ENCODE measurements at regions not wholly inside any gene's neighbourhood (a gene's known extent, or its start where the extent isn't known, plus 50 kb on each side); places are given as distances from the start of the nearest gene placed in this dataset.

DNA sequence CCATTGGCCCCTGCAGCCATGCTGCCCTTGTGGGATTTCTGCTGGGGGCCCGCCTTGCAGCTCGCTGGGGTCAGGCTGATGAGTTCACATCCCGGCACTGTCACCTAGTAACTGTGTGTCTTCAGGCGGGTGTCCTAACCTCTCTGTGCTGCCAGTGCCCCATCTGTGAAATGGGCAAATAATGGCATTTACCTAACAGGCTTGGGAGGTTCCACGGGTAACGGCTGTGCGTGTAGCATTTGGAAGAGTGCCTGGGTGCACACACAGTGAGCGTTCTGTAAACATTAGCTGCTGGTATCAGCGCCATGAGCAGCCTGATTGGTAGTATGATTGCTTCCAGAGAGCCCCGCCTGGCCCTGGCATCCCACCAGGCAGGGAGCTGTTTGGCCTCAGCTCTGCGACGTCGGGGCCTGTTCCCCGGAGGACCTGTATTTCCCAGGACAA, 167.3 kb upstream of the GSE1 start:
- in situ Hi-C loops (cut with HindIII; ENCODE audit: extremely low pct_ligation_motif_present, low pct_unique_long_range_greater_than_20kb) (no loop called here), intact Hi-C loops (cut with micrococcal nuclease; ENCODE audit: unreplicated experiment) (loop anchor here (5.0 kb wide), 1 partner anchor 46 kb away; no protein-coding TSS in a partner anchor)
- Histone ChIP-seq H3K4me2 (ENCODE audit: low read depth, low read length) (no peak overlapping the region), H3K27ac (ENCODE audit: extremely low read length, insufficient read depth, low read length) (no peak overlapping the region), H2AFZ (ENCODE audit: low read length) (no peak overlapping the region), H3K27me3 (ENCODE audit: control insufficient read depth in 1 of 2, insufficient read depth in 2 of 2, low read length in 2 of 2) (peaks cover 4 to 44% of the 10 kb centered on the region in 2 experiments), H3K36me3 (replicated peaks in 1 of 2; ENCODE audit: control insufficient read depth in 1 of 2, insufficient read depth in 2 of 2, low read length in 2 of 2) (no peaks in the 10 kb centered on the region), H3K9me3 (ENCODE audit: low read length) (no peaks in the 10 kb centered on the region), H3K9ac (ENCODE audit: insufficient read depth, low read depth, low read length) (no peak overlapping the region), H4K20me1 (ENCODE audit: insufficient read depth, low read length) (peaks cover 9% of the 10 kb centered on the region; the same call in 1 of the 2 replicates), H3K4me3 (replicated peaks in 1 of 3; ENCODE audit: insufficient read depth in 1 of 3, low read depth in 2 of 3, low read length in 3 of 3) (no peak overlapping the region), H3K4me1 (ENCODE audit: insufficient read depth, low read length) (peaks cover 59% of the 10 kb centered on the region), H3K79me2 (ENCODE audit: insufficient read depth, low read length) (no peaks in the 10 kb centered on the region)
- TF ChIP-seq ZMYM3 (CRISPR knock-in tag; IDR thresholded peaks at IDR 0.05), result peak; percentile 78; the same call in 1 of the 2 replicates
- no peak for TF ChIP-seq ZNF337 (CRISPR knock-in tag; IDR thresholded peaks at IDR 0.05; ENCODE audit: borderline replicate concordance, low read depth)
- no peak for TF ChIP-seq NONO (IDR thresholded peaks at IDR 0.05)
- TF ChIP-seq NONO (CRISPR knock-in tag; conservative IDR thresholded peaks at IDR 0.05), result 0 out of 2 replicates have a peak, but pooled peaks have one; percentile 19
- TF ChIP-seq, protein P1, sequence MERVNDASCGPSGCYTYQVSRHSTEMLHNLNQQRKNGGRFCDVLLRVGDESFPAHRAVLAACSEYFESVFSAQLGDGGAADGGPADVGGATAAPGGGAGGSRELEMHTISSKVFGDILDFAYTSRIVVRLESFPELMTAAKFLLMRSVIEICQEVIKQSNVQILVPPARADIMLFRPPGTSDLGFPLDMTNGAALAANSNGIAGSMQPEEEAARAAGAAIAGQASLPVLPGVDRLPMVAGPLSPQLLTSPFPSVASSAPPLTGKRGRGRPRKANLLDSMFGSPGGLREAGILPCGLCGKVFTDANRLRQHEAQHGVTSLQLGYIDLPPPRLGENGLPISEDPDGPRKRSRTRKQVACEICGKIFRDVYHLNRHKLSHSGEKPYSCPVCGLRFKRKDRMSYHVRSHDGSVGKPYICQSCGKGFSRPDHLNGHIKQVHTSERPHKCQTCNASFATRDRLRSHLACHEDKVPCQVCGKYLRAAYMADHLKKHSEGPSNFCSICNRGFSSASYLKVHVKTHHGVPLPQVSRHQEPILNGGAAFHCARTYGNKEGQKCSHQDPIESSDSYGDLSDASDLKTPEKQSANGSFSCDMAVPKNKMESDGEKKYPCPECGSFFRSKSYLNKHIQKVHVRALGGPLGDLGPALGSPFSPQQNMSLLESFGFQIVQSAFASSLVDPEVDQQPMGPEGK (CRISPR knock-in tag; IDR thresholded peaks at IDR 0.05), result no peak
- no peak for TF ChIP-seq ZNF382 (CRISPR knock-in tag; IDR thresholded peaks at IDR 0.05; ENCODE audit: borderline replicate concordance)
- TF ChIP-seq FOXA1 (IDR thresholded peaks at IDR 0.05), result no peak
- TF ChIP-seq FOXA1 (CRISPR knock-in tag; IDR thresholded peaks at IDR 0.05), result no peak
- 0 out of 2 replicates have a peak, but pooled peaks have one; percentile 41 for TF ChIP-seq ADNP (CRISPR knock-in tag; IDR thresholded peaks at IDR 0.05)
- TF ChIP-seq CHD4 (IDR thresholded peaks at IDR 0.05; ENCODE audit: borderline replicate concordance, low read length), result 0 out of 2 replicates have a peak, but pooled peaks have one; percentile 55
- TF ChIP-seq ZKSCAN1 (IDR thresholded peaks at IDR 0.05; ENCODE audit: low read length), result peak; percentile 27; the same call in 1 of the 2 replicates
- TF ChIP-seq, protein P2, sequence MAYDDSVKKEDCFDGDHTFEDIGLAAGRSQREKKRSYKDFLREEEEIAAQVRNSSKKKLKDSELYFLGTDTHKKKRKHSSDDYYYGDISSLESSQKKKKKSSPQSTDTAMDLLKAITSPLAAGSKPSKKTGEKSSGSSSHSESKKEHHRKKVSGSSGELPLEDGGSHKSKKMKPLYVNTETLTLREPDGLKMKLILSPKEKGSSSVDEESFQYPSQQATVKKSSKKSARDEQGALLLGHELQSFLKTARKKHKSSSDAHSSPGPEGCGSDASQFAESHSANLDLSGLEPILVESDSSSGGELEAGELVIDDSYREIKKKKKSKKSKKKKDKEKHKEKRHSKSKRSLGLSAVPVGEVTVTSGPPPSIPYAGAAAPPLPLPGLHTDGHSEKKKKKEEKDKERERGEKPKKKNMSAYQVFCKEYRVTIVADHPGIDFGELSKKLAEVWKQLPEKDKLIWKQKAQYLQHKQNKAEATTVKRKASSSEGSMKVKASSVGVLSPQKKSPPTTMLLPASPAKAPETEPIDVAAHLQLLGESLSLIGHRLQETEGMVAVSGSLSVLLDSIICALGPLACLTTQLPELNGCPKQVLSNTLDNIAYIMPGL (CRISPR knock-in tag; IDR thresholded peaks at IDR 0.05; ENCODE audit: borderline replicate concordance in 1 of 2, low read depth in 1 of 2), result no peak
- TF ChIP-seq YEATS4 (CRISPR knock-in tag; IDR thresholded peaks at IDR 0.05; ENCODE audit: borderline replicate concordance), result no peak
- peak; percentile 99 for TF ChIP-seq ZNF768 (CRISPR knock-in tag; IDR thresholded peaks at IDR 0.05)
- TF ChIP-seq ZNF629 (CRISPR knock-in tag; conservative IDR thresholded peaks at IDR 0.05), result peak; percentile 86
- TF ChIP-seq ZNF546 (CRISPR knock-in tag; conservative IDR thresholded peaks at IDR 0.05), result 0 out of 2 replicates have a peak, but pooled peaks have one; percentile 5
- TF ChIP-seq TOE1 (CRISPR knock-in tag; IDR thresholded peaks at IDR 0.05), result no peak
- ChIA-PET CTCF (ENCODE audit: low intra/inter-chr PET ratio, low total read pairs) (no interaction called here), POLR2A (no interaction called here)
- DNase-seq (ENCODE audit: low spot score) (no peak), ATAC-seq (no peak), FAIRE-seq (no peak)
- BruUV-seq (replicated peaks), result no TSS peak
- WGBS (ENCODE audit: low lambda C conversion rate), result 77% methylated on average over 8 of the region's 14 CpGs
